ENCODE measurements at regions not wholly inside any gene's neighbourhood (a gene's known extent, or its start where the extent isn't known, plus 50 kb on each side); places are given as distances from the start of the nearest gene placed in this dataset.

DNA sequence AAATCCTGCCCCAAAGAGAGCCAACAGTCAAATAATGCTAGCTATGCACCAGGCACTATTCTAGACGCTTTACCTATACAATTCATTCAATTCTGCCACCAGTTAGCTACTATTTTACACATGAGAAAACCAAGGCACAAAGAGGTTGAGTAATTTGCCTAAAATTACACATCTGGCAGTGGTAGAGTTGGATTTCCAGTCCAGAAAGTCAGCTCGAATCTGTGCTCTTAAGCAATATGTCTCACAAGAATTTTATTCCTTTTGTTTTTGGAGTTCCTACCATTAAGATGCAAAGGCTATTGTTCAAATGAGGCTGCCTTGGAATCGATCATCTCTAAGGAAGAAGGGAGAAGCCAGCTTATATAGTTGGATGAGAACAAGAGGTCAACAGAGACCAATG is 256.9 kb upstream of the RASA1 start:
- no peak overlapping the region for H3K4me3 ChIP-seq (ENCODE audit: control insufficient read depth in 2 of 3, extremely low read depth in 1 of 3, insufficient read depth in 2 of 3, low read depth in 1 of 3, low read length in 3 of 3)
- FAIRE-seq (no peak), DNase-seq (ENCODE audit: low read depth, low spot score) (no peak)
- no peaks in the 10 kb centered on the region for H3K79me2 ChIP-seq (ENCODE audit: control insufficient read depth, insufficient read depth, low read length)
- no peak overlapping the region for H2AFZ ChIP-seq (ENCODE audit: control insufficient read depth, low read length)
- no peak for TF ChIP-seq EZH2 (IDR thresholded peaks at IDR 0.05; ENCODE audit: low read length)
- TF ChIP-seq, protein P1, sequence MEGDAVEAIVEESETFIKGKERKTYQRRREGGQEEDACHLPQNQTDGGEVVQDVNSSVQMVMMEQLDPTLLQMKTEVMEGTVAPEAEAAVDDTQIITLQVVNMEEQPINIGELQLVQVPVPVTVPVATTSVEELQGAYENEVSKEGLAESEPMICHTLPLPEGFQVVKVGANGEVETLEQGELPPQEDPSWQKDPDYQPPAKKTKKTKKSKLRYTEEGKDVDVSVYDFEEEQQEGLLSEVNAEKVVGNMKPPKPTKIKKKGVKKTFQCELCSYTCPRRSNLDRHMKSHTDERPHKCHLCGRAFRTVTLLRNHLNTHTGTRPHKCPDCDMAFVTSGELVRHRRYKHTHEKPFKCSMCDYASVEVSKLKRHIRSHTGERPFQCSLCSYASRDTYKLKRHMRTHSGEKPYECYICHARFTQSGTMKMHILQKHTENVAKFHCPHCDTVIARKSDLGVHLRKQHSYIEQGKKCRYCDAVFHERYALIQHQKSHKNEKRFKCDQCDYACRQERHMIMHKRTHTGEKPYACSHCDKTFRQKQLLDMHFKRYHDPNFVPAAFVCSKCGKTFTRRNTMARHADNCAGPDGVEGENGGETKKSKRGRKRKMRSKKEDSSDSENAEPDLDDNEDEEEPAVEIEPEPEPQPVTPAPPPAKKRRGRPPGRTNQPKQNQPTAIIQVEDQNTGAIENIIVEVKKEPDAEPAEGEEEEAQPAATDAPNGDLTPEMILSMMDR (optimal IDR thresholded peaks at IDR 0.05 in 1 of 3, IDR thresholded peaks at IDR 0.05 in 1 of 3, conservative IDR thresholded peaks at IDR 0.05 in 1 of 3; ENCODE audit: extremely low read depth in 1 of 3, insufficient read depth in 2 of 3, low read length in 3 of 3) = no peak
- no peak overlapping the region for H3K27ac ChIP-seq (ENCODE audit: control insufficient read depth, insufficient read depth, low read length)
- no peaks in the 10 kb centered on the region for H3K9me3 ChIP-seq (ENCODE audit: control insufficient read depth, low read depth, low read length)
- no peaks in the 10 kb centered on the region for H4K20me1 ChIP-seq (ENCODE audit: control insufficient read depth, extremely low read depth, insufficient read depth, low read length)
- H3K36me3 ChIP-seq (ENCODE audit: control insufficient read depth in 2 of 2, extremely low read depth in 1 of 2, insufficient read depth in 2 of 2, low read length in 2 of 2) = no peaks in the 10 kb centered on the region
- no peaks in the 10 kb centered on the region for H3K4me1 ChIP-seq (ENCODE audit: control insufficient read depth, extremely low read depth, insufficient read depth, low read length)
- H3K4me2 ChIP-seq (ENCODE audit: control insufficient read depth, extremely low read depth, insufficient read depth, low read depth, low read length) = no peak overlapping the region
- dilution Hi-C loops (cut with MboI; ENCODE audit: extremely low pct_ligation_motif_present, low sequenced_read_pairs) = no loop called here
- no peak overlapping the region for H3K9ac ChIP-seq (ENCODE audit: control insufficient read depth, extremely low read depth, insufficient read depth, low read length)
- no peaks in the 10 kb centered on the region for H3K9me1 ChIP-seq (ENCODE audit: control insufficient read depth, extremely low read depth, insufficient read depth, low read length)
- no peaks in the 10 kb centered on the region for H3K27me3 ChIP-seq (ENCODE audit: control insufficient read depth, extremely low read depth, insufficient read depth, low read length)

DNA sequence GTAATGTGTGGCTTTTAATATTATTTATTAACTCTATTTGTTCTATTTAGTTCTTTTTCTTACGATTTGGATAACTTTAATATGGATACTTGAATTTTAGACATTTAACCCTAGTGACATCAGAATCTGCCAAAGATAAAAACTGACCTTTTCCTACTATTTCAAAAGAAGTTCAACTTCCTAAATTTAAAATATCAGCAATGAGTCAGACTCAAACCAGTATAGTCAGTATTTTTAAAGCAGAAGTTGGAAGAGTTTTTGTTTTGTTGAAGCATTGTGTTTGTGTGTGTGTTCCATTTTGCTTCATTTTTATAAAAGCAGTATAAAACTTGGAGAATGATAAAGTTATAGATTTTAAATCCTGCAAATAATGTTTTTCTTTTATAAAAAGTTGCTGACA is 251.8 kb upstream of the RASA1 start:
- Histone ChIP-seq H2AFZ (ENCODE audit: control insufficient read depth, low read length) (no peak overlapping the region), H3K36me3 (ENCODE audit: control insufficient read depth in 2 of 2, extremely low read depth in 1 of 2, insufficient read depth in 2 of 2, low read length in 2 of 2) (no peaks in the 10 kb centered on the region), H3K9me1 (ENCODE audit: control insufficient read depth, extremely low read depth, insufficient read depth, low read length) (no peaks in the 10 kb centered on the region), H3K4me2 (ENCODE audit: control insufficient read depth, extremely low read depth, insufficient read depth, low read depth, low read length) (no peak overlapping the region), H3K4me1 (ENCODE audit: control insufficient read depth, extremely low read depth, insufficient read depth, low read length) (peaks cover 10% of the 10 kb centered on the region), H3K4me3 (ENCODE audit: control insufficient read depth in 2 of 3, extremely low read depth in 1 of 3, insufficient read depth in 2 of 3, low read depth in 1 of 3, low read length in 3 of 3) (no peak overlapping the region), H3K27me3 (ENCODE audit: control insufficient read depth, extremely low read depth, insufficient read depth, low read length) (no peaks in the 10 kb centered on the region), H3K79me2 (ENCODE audit: control insufficient read depth, insufficient read depth, low read length) (no peaks in the 10 kb centered on the region), H3K27ac (ENCODE audit: control insufficient read depth, insufficient read depth, low read length) (no peak overlapping the region), H4K20me1 (ENCODE audit: control insufficient read depth, extremely low read depth, insufficient read depth, low read length) (no peaks in the 10 kb centered on the region), H3K9ac (ENCODE audit: control insufficient read depth, extremely low read depth, insufficient read depth, low read length) (no peak overlapping the region), H3K9me3 (ENCODE audit: control insufficient read depth, low read depth, low read length) (no peaks in the 10 kb centered on the region)
- DNase-seq (ENCODE audit: low read depth, low spot score) = no peak
- no peak for FAIRE-seq
- dilution Hi-C loops (cut with MboI; ENCODE audit: extremely low pct_ligation_motif_present, low sequenced_read_pairs) = no loop called here
- no peak for TF ChIP-seq EZH2 (IDR thresholded peaks at IDR 0.05; ENCODE audit: low read length)
- TF ChIP-seq, protein P1 (optimal IDR thresholded peaks at IDR 0.05 in 1 of 3, IDR thresholded peaks at IDR 0.05 in 1 of 3, conservative IDR thresholded peaks at IDR 0.05 in 1 of 3; ENCODE audit: extremely low read depth in 1 of 3, insufficient read depth in 2 of 3, low read length in 3 of 3) = no peak
